HuH-7.5 (cell line): ENCODE measurements at regions not wholly inside any gene's neighbourhood (a gene's known extent, or its start where the extent isn't known, plus 50 kb on each side); places are given as distances from the start of the nearest gene placed in this dataset.

Source experiments
- DNase-seq: peaks from one replicate; pipeline ENCODE4 v3.0.0; 2011; ENCODE audit warnings: low spot score

DNA sequence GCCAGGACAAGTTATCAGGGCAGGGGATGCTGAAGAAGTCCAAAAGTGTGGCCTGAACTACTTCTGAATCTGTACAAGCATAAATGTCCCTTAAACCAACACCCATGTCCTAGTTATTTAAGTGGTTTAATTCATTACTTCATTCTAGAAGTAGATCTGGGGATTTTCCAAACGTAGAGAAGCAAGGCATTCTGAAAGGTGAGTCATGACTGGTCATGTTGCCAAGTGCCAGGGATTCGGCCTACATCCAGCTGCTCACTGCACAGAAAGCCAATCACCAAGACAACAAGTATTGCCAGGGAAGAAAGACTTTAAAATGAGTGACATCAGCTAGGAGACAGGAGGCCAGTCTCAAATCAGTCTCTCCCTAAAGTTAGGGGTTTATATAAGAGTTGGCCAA lies 396.6 kb downstream of the GABRB3 start:
- no peak for DNase-seq

DNA sequence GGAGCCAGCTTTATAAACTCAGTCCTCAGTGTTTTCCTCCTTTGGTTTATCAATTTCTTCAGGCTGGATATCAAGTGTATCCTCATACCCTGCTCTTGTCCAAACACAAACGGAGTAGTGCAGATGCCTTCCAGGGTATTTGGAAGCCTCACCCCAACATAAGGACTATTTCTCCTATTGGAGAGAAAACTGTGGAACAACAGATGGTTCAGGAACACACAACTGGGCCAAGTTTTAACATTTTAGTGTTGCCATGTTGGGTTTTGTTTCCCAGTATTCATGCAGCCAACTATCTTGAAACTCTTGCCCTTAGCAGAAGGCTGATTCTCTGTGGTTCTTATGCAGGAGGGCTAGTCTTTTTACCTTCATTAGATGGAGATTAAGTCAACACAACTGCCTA lies 398.1 kb downstream of the GABRB3 start:
- no peak for DNase-seq

DNA sequence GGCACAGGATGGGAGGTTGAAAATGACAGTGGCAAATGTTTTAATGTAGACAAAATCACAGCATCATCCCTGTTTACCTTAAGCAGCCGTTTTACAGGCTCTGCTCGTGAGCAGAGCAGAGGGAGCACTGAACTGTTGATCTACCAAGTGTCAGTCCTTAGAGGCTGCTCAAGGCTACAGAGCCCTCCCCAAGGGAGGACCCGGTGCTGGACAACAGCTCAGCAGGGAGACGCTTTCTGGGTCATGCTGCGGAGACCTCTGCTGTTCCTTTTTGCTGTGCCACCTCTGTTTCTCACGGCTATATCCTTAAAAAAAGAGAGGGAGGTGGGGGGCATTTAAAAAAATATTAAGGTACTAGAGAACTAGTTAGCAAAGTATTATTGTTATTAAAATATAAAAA lies 400.2 kb downstream of the GABRB3 start:
- DNase-seq, result no peak

DNA sequence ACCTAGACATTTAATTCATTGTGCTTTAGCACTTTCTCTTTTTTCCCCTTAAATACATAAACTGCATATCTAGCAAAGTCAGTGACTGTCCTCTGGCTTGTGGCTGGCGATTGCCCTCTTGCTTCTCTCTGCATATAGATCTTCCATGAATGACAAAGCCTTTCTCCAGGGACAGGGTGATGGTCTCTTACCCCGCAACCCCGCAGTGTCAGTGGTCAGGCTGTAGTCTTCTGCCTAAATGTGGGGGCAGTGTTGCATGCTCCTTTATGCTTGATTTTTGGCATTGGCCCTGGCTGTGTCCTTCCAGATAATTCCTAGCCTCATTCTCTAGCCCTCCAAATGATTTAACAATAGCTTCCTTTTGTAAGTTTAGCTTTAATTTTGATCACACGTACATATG lies 407.8 kb downstream of the GABRB3 start:
- no peak for DNase-seq

DNA sequence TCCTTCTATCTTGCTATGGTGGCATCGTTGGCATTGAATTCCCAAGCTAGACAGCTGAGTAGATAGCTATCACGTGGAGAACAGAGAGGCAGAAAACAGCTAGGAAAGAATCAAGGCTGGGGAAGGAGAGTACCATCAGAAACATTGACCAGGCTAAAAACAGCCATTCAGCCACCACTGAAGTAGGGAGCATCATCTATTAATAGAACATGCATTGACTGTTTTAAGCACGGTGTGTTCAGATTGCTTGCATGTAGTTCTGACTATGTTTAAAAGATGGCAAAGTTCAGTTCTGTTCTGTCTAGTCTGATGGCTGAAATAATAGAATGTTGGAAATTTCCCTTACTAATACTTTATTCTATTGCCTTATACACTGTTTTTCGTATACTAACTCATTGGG lies 413.0 kb downstream of the GABRB3 start:
- DNase-seq, result no peak

DNA sequence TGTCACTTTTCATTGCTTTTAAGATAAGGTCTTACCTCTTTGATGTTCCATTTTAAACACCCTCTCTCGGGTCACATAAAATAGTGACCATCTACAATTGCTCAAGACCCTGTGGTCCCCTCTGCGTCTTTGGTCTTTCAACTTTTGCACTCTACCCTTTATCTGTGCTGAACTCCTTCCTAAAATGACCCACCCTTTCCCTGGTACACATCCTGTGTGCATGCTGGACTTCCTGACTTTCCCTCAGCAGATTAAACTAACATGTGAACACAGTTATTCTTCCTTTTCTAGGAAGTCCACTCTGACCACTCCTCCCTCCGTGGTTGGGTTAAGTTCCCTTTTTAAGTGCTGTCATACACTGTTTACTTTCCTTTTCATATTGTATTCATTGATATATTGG lies 414.2 kb downstream of the GABRB3 start:
- DNase-seq, result no peak

DNA sequence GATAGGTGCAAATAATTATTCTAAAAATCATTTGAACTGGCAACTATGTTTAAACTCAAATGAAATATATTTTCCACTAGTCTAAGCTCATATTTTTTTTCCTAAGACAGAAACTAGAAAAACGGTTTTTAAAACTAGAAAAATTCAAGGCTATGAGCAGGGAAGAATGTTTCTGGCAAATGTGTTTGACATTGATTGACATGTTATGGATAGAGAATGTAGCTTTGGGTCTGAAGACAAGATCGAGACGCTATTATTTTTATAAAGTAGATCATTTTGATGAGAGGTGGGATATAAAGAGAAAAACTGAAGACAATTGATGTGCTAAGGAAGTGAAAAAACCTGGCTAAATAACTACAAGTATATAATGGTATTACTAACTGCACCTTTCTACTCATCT lies 415.2 kb downstream of the GABRB3 start:
- no peak for DNase-seq

DNA sequence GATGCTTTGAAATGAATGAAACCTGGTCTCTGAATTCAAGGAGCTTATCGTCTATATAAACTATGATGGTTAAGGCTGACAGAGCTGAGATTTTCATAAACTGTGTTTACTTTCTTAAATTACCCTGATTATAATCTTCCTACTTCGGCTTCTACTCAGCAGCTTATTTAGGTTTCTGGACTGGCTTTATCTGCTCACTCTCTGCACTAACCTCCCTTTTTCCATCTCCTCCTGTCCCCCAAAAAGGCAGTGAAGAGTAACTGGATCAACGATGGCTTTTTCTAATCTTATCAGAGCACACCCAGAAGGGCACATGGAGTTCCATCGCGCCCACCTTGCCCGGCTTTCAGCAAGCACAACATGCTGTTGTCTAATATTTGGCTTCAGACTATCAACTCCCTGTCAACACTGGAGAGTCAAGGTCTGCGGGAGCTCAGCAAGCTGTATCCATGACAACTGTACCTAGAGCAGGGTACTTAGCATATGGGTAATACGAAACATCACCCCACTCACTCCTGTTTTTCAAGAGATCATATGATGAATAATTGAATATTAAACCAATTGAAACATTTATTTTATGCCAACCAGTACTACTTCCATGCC lies 417.3 kb downstream of the GABRB3 start:
- DNase-seq, result no peak

DNA sequence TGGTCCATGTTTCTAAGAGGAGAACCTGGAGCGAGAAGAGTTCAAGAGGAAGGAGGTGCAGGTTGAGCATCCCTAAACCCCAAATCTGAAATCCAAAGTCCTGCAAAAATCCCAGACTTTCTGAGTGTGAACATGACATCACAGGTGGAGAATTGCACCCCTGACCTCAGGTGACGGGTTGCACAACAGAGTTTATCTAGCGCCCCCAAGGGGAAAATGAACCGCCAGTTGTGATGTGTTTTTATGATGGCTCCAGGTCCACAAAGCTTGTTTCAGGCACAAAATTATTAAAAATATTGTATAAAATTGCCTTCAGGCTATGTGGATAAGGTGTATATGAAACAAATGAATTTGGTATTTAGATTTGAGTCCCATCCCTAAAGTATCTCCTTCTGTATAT lies 420.0 kb downstream of the GABRB3 start:
- no peak for DNase-seq

DNA sequence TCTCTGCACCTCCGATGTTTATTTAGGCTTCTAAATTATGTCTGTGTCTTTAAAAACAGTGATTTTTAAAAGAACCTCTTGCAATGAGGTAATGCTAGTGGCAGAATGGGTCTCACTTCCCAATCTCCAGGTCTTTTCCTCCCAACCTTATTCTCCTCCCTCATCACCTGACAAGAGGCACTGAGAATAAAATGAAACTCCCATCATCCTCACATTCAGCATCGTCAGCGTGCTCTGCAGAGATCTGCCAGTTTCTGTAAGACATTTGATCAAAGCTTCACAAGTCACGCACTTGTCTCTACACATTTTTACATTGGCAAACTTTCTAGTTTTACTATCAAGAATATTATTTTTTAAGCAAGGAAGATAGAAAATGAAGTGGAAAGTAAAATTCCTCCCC lies 420.5 kb downstream of the GABRB3 start:
- DNase-seq, result no peak

DNA sequence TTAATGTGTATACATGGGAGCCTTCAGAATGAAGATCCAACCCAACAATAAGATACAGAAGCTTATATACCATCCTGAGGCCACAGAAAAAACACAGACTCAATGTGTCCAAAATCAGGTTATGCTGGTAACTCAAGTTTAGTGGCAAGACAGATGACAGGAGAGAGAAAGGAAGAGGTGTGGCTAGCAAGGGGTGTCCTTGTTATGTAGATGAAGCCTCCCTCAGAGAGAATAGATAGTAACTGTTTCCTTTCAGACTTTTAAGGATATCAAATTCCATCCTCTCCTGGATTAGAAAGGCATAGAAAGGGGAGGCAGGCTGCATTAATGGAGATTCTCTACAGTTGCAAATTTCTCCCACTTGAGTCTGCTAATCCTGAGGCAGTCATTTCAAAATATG lies 447.4 kb downstream of the GABRB3 start:
- DNase-seq, result no peak

DNA sequence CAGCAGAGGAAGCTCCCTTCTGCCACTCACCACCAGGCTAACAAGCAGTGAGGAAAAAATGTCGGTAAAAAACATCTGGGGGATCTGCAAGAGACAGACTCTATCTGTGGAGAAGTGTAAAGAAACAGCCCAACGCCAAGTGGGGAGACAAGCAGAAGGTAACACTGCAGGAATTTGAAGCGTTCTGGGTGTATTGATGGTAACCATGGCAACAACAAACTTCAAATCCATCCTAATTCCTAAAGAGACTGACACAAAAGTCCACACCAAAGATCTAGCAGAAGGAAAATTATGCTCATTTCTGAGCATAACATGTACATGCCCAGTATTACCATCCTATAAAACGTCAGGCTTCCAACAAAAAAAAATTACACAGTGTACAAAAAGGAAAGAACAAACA lies 449.3 kb downstream of the GABRB3 start:
- DNase-seq, result no peak

DNA sequence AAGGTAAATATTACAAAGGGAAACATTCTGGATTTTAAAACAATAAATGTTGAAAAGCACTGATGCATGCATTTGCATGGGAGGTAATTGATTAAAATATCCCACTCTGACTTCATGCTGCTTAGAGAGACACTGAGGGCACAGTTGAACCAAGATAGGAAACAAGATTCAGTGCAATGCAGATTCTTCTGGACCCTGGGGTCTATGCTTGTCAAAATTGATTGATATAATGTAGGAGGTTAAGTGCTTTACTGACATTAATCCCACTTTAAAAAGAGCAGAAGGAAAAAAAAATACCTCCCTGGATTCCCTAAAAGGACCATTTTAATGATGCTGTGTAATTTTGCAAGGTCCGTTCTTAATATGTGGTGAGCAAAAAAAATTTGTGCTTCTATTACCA lies 454.2 kb downstream of the GABRB3 start:
- no peak for DNase-seq

DNA sequence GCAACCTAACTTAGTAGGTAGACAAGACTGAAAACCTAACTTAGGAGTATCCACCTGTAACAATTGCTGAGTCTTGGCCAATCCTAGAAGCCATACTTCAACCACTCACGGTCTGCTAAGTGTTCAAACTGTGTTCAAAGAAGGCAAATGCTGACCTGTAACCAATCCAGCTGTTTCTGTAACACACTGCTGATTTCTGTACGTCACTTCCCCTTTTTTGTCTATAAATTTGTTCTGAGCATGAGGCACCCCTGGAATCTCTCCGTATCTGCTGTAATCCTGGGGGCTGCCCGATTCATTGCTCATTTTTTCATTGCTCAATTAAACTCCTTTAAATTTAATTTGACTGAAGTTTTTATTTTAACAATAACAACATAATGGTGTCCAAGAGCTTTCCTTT lies 451.4 kb upstream of the ATP10A start:
- no peak for DNase-seq

DNA sequence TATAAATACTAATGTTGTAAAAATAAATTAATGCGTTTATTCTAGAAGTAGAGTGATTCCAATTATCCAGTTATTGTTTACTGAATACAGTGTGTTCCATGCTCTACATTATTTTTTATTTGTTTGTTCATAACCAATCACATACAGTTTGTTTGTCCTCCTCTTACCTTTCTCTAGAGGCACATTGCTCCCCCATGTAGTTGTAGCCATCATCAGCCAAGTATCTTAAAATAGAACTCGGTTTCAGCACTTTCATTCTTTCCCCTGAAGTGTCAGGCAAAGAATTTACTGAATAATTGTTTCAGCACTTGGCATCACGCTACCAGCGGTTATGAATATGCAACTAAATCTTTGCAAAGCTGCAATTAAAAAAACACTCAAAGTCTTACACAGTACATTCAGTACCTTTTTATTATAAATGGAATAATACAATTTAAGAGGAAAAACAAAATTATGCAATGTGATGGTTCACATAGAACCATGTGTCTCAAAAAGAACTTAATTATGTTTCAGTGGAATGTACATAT lies 448.6 kb upstream of the ATP10A start:
- no peak for DNase-seq

DNA sequence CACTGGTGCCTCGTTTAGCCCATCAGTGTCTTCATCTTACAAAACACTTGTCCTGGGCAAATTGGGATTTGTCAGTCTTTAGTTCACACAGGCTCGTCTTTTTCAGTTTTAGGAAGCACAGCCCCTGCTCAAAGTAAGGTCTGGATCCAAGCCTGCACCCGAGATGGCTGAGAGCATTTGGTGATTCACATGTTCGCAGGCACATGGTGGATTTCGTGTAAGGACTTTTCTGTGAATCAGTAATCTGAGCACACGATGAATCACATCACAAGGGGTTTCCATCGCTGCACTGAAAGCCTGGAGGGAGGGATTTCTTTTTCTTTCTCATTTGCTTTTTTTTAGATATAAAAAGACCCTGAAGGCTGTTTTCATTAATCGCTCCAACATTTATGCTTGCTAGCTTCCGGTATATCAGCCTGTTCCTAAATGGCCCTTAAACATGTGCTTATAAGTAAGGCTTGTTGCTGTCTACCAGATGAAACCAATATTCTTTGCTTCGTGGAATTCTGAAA lies 435.6 kb upstream of the ATP10A start:
- DNase-seq, result no peak

DNA sequence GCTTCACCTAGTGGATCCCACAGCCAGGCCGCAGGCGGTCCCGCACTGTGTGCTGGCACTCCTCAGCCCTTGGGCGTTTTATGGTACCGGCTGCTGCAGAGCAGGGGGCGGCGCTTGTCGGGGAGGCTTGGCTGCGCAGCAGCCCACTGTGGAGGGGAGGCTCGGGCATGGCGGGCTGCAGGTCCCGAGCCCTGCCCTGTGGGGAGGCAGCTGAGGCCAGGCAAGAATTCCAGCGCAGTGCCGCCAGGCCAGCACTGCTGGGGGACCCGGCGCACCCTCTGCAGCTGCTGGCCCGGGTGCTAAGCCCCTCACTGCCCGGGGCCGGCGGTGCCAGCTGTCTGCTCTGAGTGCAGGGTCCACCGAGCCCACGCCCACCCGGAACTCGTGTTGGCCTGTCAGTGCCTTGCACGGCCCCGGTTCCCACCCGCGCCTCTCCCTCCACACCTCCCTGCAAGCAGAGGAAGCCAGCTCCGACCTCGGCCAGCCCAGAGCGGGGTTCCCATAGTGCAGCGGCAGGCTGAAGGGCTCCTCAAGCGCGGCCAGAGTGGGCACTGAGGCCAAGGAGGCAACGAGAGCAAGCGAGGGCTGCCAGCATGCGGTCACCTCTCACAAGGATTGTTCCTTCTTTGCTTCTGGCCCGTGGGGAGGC lies 435.0 kb upstream of the ATP10A start:
- DNase-seq, result no peak

DNA sequence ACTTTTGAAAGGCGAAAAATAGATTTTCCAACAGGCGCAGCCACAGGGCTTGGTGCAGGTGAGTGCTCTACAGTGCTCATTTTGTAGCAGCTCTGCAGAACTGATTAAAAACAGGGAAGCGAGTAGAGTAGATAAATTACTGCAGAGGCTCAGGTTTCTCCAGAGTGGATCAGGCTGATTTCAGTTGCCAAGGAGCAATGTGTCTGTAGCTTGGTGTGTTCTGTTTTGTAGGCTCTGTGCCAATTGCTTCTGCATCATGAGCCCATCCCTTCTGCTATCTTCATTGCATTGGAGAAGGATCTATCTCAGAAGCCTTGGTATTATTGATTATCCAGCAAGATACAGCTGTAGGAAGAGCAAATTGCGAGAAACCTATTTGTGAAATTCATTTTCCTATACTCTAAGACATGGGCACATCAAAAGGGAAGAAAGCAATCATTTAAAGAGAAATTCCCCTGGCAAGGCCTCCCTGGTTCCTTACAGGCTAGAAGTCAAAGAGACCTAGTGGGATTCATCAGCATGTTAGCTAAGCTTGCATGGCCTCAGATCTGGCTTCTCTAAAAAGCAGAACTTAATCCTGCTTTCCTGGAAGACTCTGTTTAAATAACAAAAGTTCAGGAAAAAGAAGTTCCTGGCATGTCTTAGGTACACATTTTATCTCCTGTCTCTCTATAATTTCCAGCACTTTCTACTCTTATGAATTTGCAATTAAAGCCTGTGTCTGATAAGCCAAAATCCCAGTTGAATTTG lies 432.4 kb upstream of the ATP10A start:
- no peak for DNase-seq

DNA sequence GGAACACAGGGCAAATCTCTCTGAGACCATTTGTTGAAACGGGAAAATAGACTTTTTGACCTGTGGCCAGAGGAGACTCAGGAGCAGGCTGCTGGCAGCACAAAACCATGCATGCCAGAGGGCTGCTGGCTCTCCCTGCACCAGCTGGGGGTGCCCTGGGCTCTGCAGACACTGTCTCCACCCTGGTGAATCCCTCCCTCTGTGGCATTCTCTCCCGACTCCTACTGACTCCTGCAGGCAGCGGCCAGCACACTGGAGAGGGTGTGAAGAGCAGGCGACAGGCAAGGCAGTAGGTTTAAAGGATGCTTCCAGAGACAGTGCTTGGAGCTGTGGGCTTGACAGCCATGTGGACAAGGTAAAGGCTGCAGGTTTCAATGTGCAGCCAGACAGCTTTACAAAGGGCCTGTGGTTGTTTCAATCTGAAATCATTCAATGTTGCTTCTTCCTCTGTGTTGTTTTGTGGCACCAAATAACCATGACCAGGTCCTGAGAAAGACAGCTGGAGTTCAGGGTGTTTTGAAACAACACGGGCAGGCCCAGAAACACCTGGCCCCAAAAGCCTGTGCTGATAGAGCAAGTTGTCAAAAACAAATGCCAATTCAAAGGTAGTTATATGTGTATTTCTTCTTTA lies 431.0 kb upstream of the ATP10A start:
- no peak for DNase-seq

DNA sequence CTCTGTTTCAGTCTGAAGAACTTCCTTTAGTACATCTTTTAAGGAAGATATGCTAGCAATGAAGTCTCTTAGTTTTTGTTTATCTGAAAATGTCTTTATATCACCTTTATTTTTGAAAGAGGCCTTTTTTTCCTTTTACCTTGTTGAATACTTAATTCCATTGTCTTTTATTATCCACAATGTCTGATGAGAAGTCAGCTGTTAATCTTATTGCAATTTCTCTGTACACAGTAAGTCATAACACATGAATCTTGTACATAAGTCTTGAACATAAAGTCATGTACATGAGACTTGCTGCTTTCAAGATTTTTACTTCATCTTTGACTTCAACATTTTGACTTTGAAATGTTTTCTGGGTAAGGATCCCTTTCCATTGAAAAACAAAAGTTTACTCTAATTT lies 424.3 kb upstream of the ATP10A start:
- no peak for DNase-seq

DNA sequence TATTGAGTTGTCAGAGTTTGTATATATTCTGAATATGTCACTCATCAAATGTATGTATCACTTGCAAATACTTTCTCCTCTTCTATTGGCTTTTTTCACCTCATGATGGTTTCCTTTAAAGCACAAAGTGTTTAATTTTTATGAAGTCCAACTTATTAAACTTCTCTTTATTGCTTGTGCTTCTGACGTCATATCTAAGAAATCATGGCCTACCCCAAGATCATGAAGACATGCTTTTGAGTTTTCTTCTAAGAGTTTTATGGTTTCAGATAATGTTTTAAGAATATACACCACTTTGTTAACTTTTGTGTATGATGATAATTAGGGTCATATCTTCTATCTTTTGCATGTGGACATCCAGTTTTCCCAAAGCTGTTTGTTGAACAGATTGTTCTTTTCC lies 417.2 kb upstream of the ATP10A start:
- no peak for DNase-seq

DNA sequence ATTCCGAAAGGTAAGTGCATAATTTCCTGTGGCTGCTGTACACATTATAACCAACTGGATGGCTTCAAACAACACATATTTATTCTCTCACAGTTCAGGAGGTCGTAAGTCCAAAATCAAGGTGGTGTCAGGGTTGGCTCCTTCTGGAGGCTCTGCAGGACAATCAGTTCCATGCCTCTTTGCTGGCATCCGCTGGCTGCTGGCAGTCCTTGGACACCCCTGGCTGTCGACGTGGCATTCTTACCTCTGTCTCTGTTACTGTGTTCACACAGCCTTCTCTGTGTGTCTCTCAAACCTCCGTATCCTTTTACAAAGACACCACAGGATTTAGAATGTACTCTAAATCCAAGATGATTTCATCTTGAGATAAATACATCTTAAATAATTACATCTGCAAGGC lies 398.8 kb upstream of the ATP10A start:
- DNase-seq, result no peak

DNA sequence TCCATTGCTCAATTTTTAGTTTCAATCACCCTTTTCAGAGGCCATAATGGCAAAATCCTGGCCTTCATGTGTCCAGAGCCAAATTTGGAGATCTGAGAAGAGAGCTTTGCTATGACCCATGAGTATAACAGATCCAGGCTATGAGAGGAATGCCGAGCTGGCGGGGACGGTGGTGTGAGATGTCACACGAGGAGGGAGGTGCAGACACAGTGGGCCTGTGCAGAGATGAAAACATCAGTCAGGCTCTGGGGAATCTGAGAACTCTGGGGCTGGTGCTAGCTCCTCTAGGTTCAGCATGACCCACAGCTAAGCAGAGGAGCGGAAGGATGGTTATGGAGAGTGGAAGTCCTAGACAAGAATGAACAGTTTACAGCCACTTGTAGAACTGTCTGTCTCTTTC lies 398.3 kb upstream of the ATP10A start:
- DNase-seq, result no peak
